IMR-90 (cell line): ENCODE measurements at regions not wholly inside any gene's neighbourhood (a gene's known extent, or its start where the extent isn't known, plus 50 kb on each side); places are given as distances from the start of the nearest gene placed in this dataset.

Experiments
- ATAC-seq: fragments of 200-7000 bp; cut with Tn5 transposase; 2 replicates; pipeline ENCODE4 v1.9.1; 2020; ENCODE audit warnings: low read depth, mild to moderate bottlenecking, moderate library complexity
- BruUV-seq: library from RNA; stranded (reverse); fragments of 400-500 nt; replicated peaks from 2 replicates; lab custom pipeline; 2021; lab: Mats Ljungman, UMichigan
- CTCF ChIA-PET: fragments of 300-600 bp; formaldehyde crosslinking; extraction: SDS; loops from one replicate; lab custom pipeline; 2021; ENCODE audit warnings: antibody characterized with exemption; lab: Yijun Ruan, JAX
- POLR2A ChIA-PET: fragments of 300-600 bp; sonication (Branson Sonifier 250); formaldehyde crosslinking; loops from one replicate; lab custom pipeline; 2022; ENCODE audit warnings: antibody characterized with exemption; ENCODE audit not compliant: unreplicated experiment; lab: Charles Lee
- DNase-seq: peaks from one replicate; pipeline ENCODE4 v3.0.0; 2013
- H2AFZ ChIP-seq: replicated peaks from 2 replicates; pipeline ENCODE3; 2013; ENCODE audit warnings: low read length, mild to moderate bottlenecking; ENCODE audit not compliant: poor library complexity
- H2AK5ac ChIP-seq: 2 replicates; pipeline ENCODE4 v1.6.1; 2013; ENCODE audit warnings: low read depth, low read length, inconsistent platforms
- H2AK9ac ChIP-seq: replicated peaks from 2 replicates; pipeline ENCODE3; 2013; ENCODE audit warnings: mild to moderate bottlenecking, low read depth, low read length, moderate library complexity; ENCODE audit not compliant: poor library complexity
- H2BK120ac ChIP-seq: 2 replicates; pipeline ENCODE4 v1.6.1; 2013; ENCODE audit warnings: low read depth, low read length, inconsistent platforms
- H2BK15ac ChIP-seq: 3 replicates; pipeline ENCODE4 v1.6.1; 2013; ENCODE audit warnings: low read depth, low read length, inconsistent platforms
- H2BK20ac ChIP-seq: 2 replicates; pipeline ENCODE4 v1.6.1; 2013; ENCODE audit warnings: low read depth, mild to moderate bottlenecking, inconsistent platforms, low read length, moderate library complexity
- H2BK5ac ChIP-seq: 2 replicates; pipeline ENCODE4 v1.6.1; 2013; ENCODE audit warnings: mild to moderate bottlenecking, low read depth, low read length, inconsistent platforms; ENCODE audit not compliant: poor library complexity, severe bottlenecking
- H3K14ac ChIP-seq: replicated peaks from 2 replicates; pipeline ENCODE4 v1.6.1; 2013; ENCODE audit warnings: low read depth, low read length, inconsistent platforms
- H3K18ac ChIP-seq: 2 replicates; pipeline ENCODE4 v1.6.1; 2013; ENCODE audit warnings: low read depth, low read length, control low read depth
- H3K23ac ChIP-seq: 2 replicates; pipeline ENCODE4 v1.6.1; 2013; ENCODE audit warnings: low read depth, low read length, inconsistent platforms
- H3K27ac ChIP-seq: 2 replicates; pipeline ENCODE4 v1.5.1; 2013; ENCODE audit warnings: mild to moderate bottlenecking, control low read depth, low read length; ENCODE audit not compliant: insufficient read depth
- H3K27me3 ChIP-seq: 2 replicates; pipeline ENCODE4 v1.6.1; 2013; ENCODE audit warnings: low read length; ENCODE audit not compliant: control insufficient read depth, insufficient read depth
- H3K36me3 ChIP-seq: 2 replicates; pipeline ENCODE4 v1.6.1; 2013; ENCODE audit warnings: low read length, mixed read lengths; ENCODE audit not compliant: control insufficient read depth, insufficient read depth
- H3K4ac ChIP-seq: 2 replicates; pipeline ENCODE4 v1.6.1; 2013; ENCODE audit warnings: low read depth, low read length, inconsistent platforms
- H3K4me1 ChIP-seq: 2 replicates; pipeline ENCODE4 v1.6.1; 2013; ENCODE audit warnings: low read length, mixed read lengths; ENCODE audit not compliant: control insufficient read depth, insufficient read depth
- H3K4me2 ChIP-seq: 2 replicates; pipeline ENCODE4 v1.6.1; 2013; ENCODE audit warnings: low read depth, mild to moderate bottlenecking, control low read depth, low read length, moderate library complexity
- H3K4me3 ChIP-seq: 2 replicates; pipeline ENCODE4 v1.5.1; 2013; ENCODE audit warnings: low read depth, mild to moderate bottlenecking, control low read depth, low read length, moderate library complexity; ENCODE audit not compliant: insufficient read depth
- H3K56ac ChIP-seq: 2 replicates; pipeline ENCODE4 v1.6.1; 2013; ENCODE audit warnings: low read length, inconsistent platforms; ENCODE audit not compliant: insufficient read depth; ENCODE audit errors: extremely low read depth
- H3K79me1 ChIP-seq, 2 experiments: 2 replicates each; pipeline ENCODE4 v1.6.1; 2013; ENCODE audit warnings: low read length in 2 of 2, inconsistent platforms in 1 of 2, low read depth in 1 of 2
- H3K9ac ChIP-seq: 2 replicates; pipeline ENCODE4 v1.6.1; 2013; ENCODE audit warnings: low read depth, low read length, control low read depth
- H3K9me1 ChIP-seq: 2 replicates; pipeline ENCODE4 v1.6.1; 2013; ENCODE audit warnings: low read length, inconsistent platforms; ENCODE audit not compliant: insufficient read depth
- H3K9me3 ChIP-seq: 2 replicates; pipeline ENCODE4 v1.6.1; 2013; ENCODE audit warnings: low read length; ENCODE audit not compliant: control insufficient read depth, insufficient read depth
- H4K20me1 ChIP-seq: 2 replicates; pipeline ENCODE4 v1.6.1; 2013; ENCODE audit warnings: low read length, inconsistent platforms; ENCODE audit not compliant: insufficient read depth
- H4K5ac ChIP-seq: 2 replicates; pipeline ENCODE4 v1.6.1; 2013; ENCODE audit warnings: mild to moderate bottlenecking, low read depth, low read length, control low read depth
- H4K8ac ChIP-seq, 2 experiments: 2 replicates each; pipeline ENCODE4 v1.6.1; 2013; ENCODE audit warnings: low read depth in 2 of 2, low read length in 2 of 2, control low read depth in 1 of 2, inconsistent platforms in 1 of 2
- H4K91ac ChIP-seq: 2 replicates; pipeline ENCODE4 v1.6.1; 2013; ENCODE audit warnings: low read depth, low read length, inconsistent platforms; ENCODE audit not compliant: insufficient read depth
- CEBPB ChIP-seq: IDR thresholded peaks from 2 replicates; pipeline ENCODE4 v1.6.1; 2012; ENCODE audit warnings: low read depth, low read length, improper control_type of control experiment
- POLR2A ChIP-seq: IDR thresholded peaks from 2 replicates; pipeline ENCODE4 v1.6.1; 2012; ENCODE audit warnings: mild to moderate bottlenecking, low read depth, low read length
- WGBS, 2 experiments: methylation state at CpG; one replicate each; pipeline versions ENCODE4 v1.1.5 to v1.1.7; 2013; ENCODE audit warnings: missing lambda C conversion rate in 2 of 2; ENCODE audit not compliant: insufficient read length in 1 of 2; ENCODE audit errors: extremely low coverage in 2 of 2; 5-methylcytosine and 5-hydroxymethylcytosine counted together
- dilution Hi-C: fragments of 300-500 bp; cut with HindIII; formaldehyde crosslinking; loops from one replicate; pipeline ENCODE4 v1.14.3; 2018; ENCODE audit warnings: low sequenced_read_pairs; ENCODE audit not compliant: unreplicated experiment
- in situ Hi-C: fragments of 300-500 bp; cut with MboI; formaldehyde crosslinking; loops from 3 replicates; pipeline ENCODE4 v1.14.3; 2019; ENCODE audit warnings: low sequenced_read_pairs, inconsistent platforms, mixed read lengths
- intact Hi-C: fragments of 100-400 bp; cut with micrococcal nuclease; formaldehyde crosslinking; loops from 2 replicates; pipeline ENCODE4 v1.10.0; 2022

- ChIA-PET CTCF (no interaction called here), POLR2A (no interaction called here)
- peaks cover 3% of the 10 kb centered on the region for H3K9me1 ChIP-seq
- H3K79me1 ChIP-seq = no peaks in the 10 kb centered on the region
- H3K4me1 ChIP-seq = peaks cover 3% of the 10 kb centered on the region
- no peak overlapping the region for H3K14ac ChIP-seq
- H2AK9ac ChIP-seq = no peak overlapping the region
- intact Hi-C loops = no loop called here
- dilution Hi-C loops = no loop called here
- H4K91ac ChIP-seq = 0 out of 2 replicates have a peak overlapping the region, but pooled peaks have one; percentile 7
- no peak overlapping the region for H2BK120ac ChIP-seq
- no peaks in the 10 kb centered on the region for H3K9me3 ChIP-seq
- no peaks in the 10 kb centered on the region for H3K36me3 ChIP-seq
- H2AK5ac ChIP-seq = no peak overlapping the region
- no peak overlapping the region for H2BK5ac ChIP-seq
- no peak overlapping the region for H3K18ac ChIP-seq
- no peak overlapping the region for H2AFZ ChIP-seq
- no peak overlapping the region for H3K4ac ChIP-seq
- no peaks in the 10 kb centered on the region for H4K20me1 ChIP-seq
- H3K4me3 ChIP-seq = no peak overlapping the region
- H3K9ac ChIP-seq = no peak overlapping the region
- no peak overlapping the region for H4K8ac ChIP-seq
- no peak overlapping the region for H3K27ac ChIP-seq
- no peak for ATAC-seq
- no peak overlapping the region for H2BK20ac ChIP-seq
- DNase-seq = peak; percentile 49
- in situ Hi-C loops = no loop called here
- H3K23ac ChIP-seq = no peak overlapping the region
- H3K56ac ChIP-seq = no peak overlapping the region
- H4K5ac ChIP-seq = no peak overlapping the region
- no CpG with 5 or more reads among the region's 1 CpG for WGBS, 2 experiments
- no peak overlapping the region for H2BK15ac ChIP-seq
- 0 out of 2 replicates have a peak, but pooled peaks have one; percentile 5 for TF ChIP-seq CEBPB
- no peak for TF ChIP-seq POLR2A
- no peaks in the 10 kb centered on the region for H3K27me3 ChIP-seq
- BruUV-seq = no TSS peak
- H3K4me2 ChIP-seq = no peak overlapping the region
Observed at GRCh38 chr2:144114760-144115159, 405.2 kb downstream of the ZEB2 start.
